IgD-negative memory B cell (primary cell): ENCODE measurements at regions not wholly inside any gene's neighbourhood (a gene's known extent, or its start where the extent isn't known, plus 50 kb on each side); places are given as distances from the start of the nearest gene placed in this dataset.

Source experiments
- H3K27ac Mint-ChIP-seq, 3 donors: one replicate each; pipeline ENCODE4 v1.8.0; 2020 to 2022; ENCODE audit warnings: mild to moderate bottlenecking in 3 of 3, mixed read lengths in 3 of 3, moderate library complexity in 1 of 3
- H3K27me3 Mint-ChIP-seq: one replicate; pipeline ENCODE4 v1.8.0; 2021; ENCODE audit warnings: mixed read lengths
- H3K36me3 Mint-ChIP-seq: one replicate; pipeline ENCODE4 v1.8.0; 2020; ENCODE audit warnings: mild to moderate bottlenecking, mixed read lengths
- H3K4me1 Mint-ChIP-seq, 3 donors: one replicate each; pipeline ENCODE4 v1.8.0; 2020 to 2022; ENCODE audit warnings: mixed read lengths in 3 of 3, mild to moderate bottlenecking in 1 of 3
- H3K4me3 Mint-ChIP-seq, 4 donors: one replicate each; pipeline ENCODE4 v1.8.0; 2020 to 2022; ENCODE audit warnings: mild to moderate bottlenecking in 4 of 4, mixed read lengths in 4 of 4, moderate library complexity in 3 of 4
- H3K9me3 Mint-ChIP-seq, 3 donors: one replicate each; pipeline ENCODE4 v1.8.0; 2020 to 2021; ENCODE audit warnings: mixed read lengths in 3 of 3, mild to moderate bottlenecking in 1 of 3

- Mint-ChIP-seq H3K4me1 (peaks cover 0 to 2% (median 0%) of the 10 kb centered on the region in 3 donors), H3K36me3 (no peaks in the 10 kb centered on the region), H3K4me3 (no peak overlapping the region), H3K27me3 (peaks cover 4% of the 10 kb centered on the region), H3K27ac (no peak overlapping the region), H3K9me3 (no peaks in the 10 kb centered on the region)
Observed at GRCh38 chr1:209309198-209309597, 274.3 kb upstream of the CAMK1G start.

GRCh38 chr1:209311770-209312169, 271.7 kb upstream of the CAMK1G start:
- Mint-ChIP-seq H3K4me1 (no peaks in the 10 kb centered on the region), H3K9me3 (no peaks in the 10 kb centered on the region), H3K27me3 (no peaks in the 10 kb centered on the region), H3K4me3 (no peak overlapping the region), H3K36me3 (no peaks in the 10 kb centered on the region), H3K27ac (no peak overlapping the region)

GRCh38 chr1:209316929-209317328, 266.6 kb upstream of the CAMK1G start:
- Mint-ChIP-seq H3K27me3 (peaks cover 2% of the 10 kb centered on the region), H3K4me3 (no peak overlapping the region), H3K4me1 (no peaks in the 10 kb centered on the region), H3K27ac (no peak overlapping the region), H3K36me3 (no peaks in the 10 kb centered on the region), H3K9me3 (no peaks in the 10 kb centered on the region)

DNA sequence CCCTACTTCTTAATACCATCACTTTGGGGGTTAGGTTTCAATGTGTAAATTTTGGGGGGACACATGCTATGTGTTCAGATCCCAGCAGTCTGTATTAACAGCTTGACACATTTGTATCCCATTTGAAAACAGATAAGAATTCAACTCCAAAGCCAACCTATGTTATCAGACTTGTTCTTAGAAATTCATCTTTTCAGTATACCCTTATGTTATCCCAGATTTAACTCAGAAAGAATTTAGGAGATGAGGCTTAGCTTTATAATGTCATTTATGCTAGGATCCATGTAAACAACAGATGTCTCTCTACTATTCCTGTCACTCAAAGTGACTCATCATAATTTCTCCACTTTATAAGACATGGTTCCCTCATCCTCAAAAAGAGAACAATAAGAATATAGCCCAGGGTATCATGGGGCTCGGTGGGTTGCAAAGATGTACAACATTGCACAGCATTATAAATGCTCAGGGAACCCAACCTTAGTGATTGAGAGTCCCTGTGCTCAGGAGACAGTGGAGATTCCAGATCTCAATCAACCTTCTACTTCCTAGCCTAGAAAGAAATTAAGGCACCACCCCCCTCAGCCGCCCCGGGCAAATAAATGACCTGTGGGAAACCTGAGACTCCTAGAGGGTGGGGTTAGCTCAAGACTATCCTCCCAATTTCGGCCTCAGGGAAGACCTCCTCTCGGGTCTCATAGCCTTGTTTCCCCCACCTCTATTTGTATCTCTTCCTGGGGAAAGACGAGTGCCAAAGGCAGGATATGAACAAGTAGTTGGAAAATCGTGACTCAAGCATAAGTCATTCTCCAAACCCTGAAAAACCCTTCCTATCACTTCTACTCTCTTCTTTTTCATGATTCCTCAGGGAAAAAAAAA, 265.1 kb upstream of the CAMK1G start:
- no peaks in the 10 kb centered on the region for H3K36me3 Mint-ChIP-seq
- no peak overlapping the region for H3K4me3 Mint-ChIP-seq
- H3K27ac Mint-ChIP-seq = no peak overlapping the region
- H3K27me3 Mint-ChIP-seq = peaks cover 2% of the 10 kb centered on the region
- H3K9me3 Mint-ChIP-seq = no peaks in the 10 kb centered on the region
- no peaks in the 10 kb centered on the region for H3K4me1 Mint-ChIP-seq

DNA sequence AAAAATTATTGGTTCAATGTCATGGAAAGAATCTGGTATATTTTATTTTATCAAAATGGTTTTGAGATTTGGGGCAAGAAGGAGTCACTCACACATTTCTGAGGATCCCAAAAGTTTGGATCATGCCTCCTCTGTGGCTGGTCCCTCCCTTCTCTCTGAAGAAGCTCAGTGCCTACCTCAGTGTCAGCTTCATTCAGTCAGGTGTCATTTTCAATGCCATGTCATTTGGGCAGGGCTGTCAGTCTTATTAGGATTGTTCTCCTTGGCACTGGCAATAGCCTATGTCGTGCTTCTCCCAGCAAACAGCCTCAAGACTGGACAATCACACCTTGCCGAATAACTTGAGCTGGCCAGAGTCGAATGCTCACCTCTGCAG, 264.5 kb upstream of the CAMK1G start:
- H3K36me3 Mint-ChIP-seq = no peaks in the 10 kb centered on the region
- H3K4me3 Mint-ChIP-seq = peak overlapping the region in 1 of 4 donors; percentile 51
- no peaks in the 10 kb centered on the region for H3K4me1 Mint-ChIP-seq
- no peak overlapping the region for H3K27ac Mint-ChIP-seq
- no peaks in the 10 kb centered on the region for H3K9me3 Mint-ChIP-seq
- H3K27me3 Mint-ChIP-seq = peaks cover 2% of the 10 kb centered on the region

DNA sequence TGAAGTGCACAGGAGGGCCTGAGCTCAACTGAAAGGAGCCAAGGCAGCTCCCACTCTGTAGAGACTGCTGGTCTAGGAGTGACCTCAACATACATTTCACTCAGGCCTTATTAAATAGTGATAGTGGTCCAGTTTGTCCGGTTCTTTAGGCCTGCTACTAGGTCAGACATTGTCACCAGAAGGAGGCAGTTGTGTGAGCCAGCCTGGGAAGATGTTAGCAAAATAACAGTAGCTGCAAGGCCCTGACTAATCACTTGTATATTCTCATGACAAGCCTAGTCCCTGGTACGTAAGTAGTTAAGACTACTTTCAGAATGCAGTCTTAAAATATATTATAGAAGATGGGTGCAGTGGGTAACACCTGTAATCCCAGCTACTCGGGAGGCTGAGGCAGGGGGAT, 264.0 kb upstream of the CAMK1G start:
- peaks cover 4% of the 10 kb centered on the region for H3K27me3 Mint-ChIP-seq
- no peaks in the 10 kb centered on the region for H3K4me1 Mint-ChIP-seq
- H3K36me3 Mint-ChIP-seq = no peaks in the 10 kb centered on the region
- no peak overlapping the region for H3K4me3 Mint-ChIP-seq
- H3K27ac Mint-ChIP-seq = no peak overlapping the region
- H3K9me3 Mint-ChIP-seq = no peaks in the 10 kb centered on the region

- Mint-ChIP-seq H3K4me3 (no peak overlapping the region), H3K36me3 (no peaks in the 10 kb centered on the region), H3K4me1 (no peaks in the 10 kb centered on the region), H3K27me3 (peaks cover 4% of the 10 kb centered on the region), H3K9me3 (peaks cover 0 to 4% (median 2%) of the 10 kb centered on the region in 3 donors), H3K27ac (no peak overlapping the region)
Observed at GRCh38 chr1:209323743-209324142, 259.8 kb upstream of the CAMK1G start.

- Mint-ChIP-seq H3K36me3 (no peaks in the 10 kb centered on the region), H3K4me3 (no peak overlapping the region), H3K9me3 (peaks cover 0 to 4% (median 2%) of the 10 kb centered on the region in 3 donors), H3K4me1 (no peaks in the 10 kb centered on the region), H3K27me3 (peaks cover 4% of the 10 kb centered on the region), H3K27ac (no peak overlapping the region)
Observed at GRCh38 chr1:209324901-209325871, 258.3 kb upstream of the CAMK1G start.

- H3K4me3 Mint-ChIP-seq = no peak overlapping the region
- no peak overlapping the region for H3K27ac Mint-ChIP-seq
- H3K4me1 Mint-ChIP-seq = no peaks in the 10 kb centered on the region
- peaks cover 0 to 4% (median 2%) of the 10 kb centered on the region in 3 donors for H3K9me3 Mint-ChIP-seq
- H3K27me3 Mint-ChIP-seq = peaks cover 4% of the 10 kb centered on the region
- H3K36me3 Mint-ChIP-seq = no peaks in the 10 kb centered on the region
Observed at GRCh38 chr1:209326076-209326475, 257.4 kb upstream of the CAMK1G start.

GRCh38 chr1:209326831-209327230, 256.7 kb upstream of the CAMK1G start:
- H3K27me3 Mint-ChIP-seq = peaks cover 4% of the 10 kb centered on the region
- H3K36me3 Mint-ChIP-seq = no peaks in the 10 kb centered on the region
- H3K4me3 Mint-ChIP-seq = no peak overlapping the region
- no peaks in the 10 kb centered on the region for H3K4me1 Mint-ChIP-seq
- H3K27ac Mint-ChIP-seq = no peak overlapping the region
- peaks cover 0 to 4% (median 2%) of the 10 kb centered on the region in 3 donors for H3K9me3 Mint-ChIP-seq

DNA sequence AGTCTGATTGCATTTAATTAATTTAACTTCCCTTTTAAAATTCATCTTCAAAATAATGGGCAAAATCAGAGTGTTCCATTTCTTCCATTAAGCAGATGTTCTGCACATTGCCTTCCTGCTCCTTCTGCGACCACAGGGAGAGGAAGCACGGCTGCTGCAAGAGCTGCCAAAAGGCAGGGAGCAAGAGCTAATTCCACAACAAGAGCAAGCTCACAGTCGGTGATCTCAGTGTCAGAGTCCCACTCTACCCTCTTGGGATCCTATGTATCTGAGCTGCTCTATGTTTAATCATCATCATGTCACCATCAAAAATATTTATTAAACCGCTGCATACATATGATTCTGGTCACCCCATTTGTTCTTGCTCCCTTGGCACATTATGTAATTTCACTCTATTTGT, 255.3 kb upstream of the CAMK1G start:
- Mint-ChIP-seq H3K27ac (no peak overlapping the region), H3K36me3 (no peaks in the 10 kb centered on the region), H3K4me3 (no peak overlapping the region), H3K9me3 (peaks cover 0 to 5% (median 4%) of the 10 kb centered on the region in 3 donors), H3K4me1 (no peaks in the 10 kb centered on the region), H3K27me3 (peaks cover 6% of the 10 kb centered on the region)

- Mint-ChIP-seq H3K27me3 (peaks cover 5% of the 10 kb centered on the region), H3K36me3 (no peaks in the 10 kb centered on the region), H3K9me3 (peaks cover 0 to 3% (median 0%) of the 10 kb centered on the region in 3 donors), H3K4me3 (no peak overlapping the region), H3K4me1 (no peaks in the 10 kb centered on the region), H3K27ac (no peak overlapping the region)
Observed at GRCh38 chr1:209335178-209335577, 248.3 kb upstream of the CAMK1G start.

DNA sequence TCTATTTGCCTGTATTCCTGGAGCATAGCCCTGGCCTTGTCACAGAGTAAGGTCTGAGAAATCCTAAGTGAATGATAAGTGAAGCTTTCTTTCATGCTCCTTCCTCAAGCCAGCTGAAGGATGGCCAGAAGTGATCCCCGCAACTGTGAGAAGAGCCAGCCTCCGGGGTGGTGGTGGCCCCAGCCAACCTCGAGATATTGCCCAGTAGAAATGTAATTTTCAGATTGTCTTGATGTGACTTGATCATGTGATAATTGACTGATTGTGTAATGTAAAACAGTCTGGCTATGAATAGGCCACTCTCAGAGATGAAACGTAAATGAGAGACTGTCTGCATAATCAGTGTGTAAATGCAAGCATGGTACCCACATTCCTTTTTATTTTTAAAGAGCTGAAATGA, 242.4 kb upstream of the CAMK1G start:
- Mint-ChIP-seq H3K4me1 (peaks cover 0 to 1% (median 0%) of the 10 kb centered on the region in 3 donors), H3K27me3 (no peaks in the 10 kb centered on the region), H3K27ac (no peak overlapping the region), H3K4me3 (no peak overlapping the region), H3K36me3 (no peaks in the 10 kb centered on the region), H3K9me3 (peaks cover 0 to 3% (median 0%) of the 10 kb centered on the region in 3 donors)

GRCh38 chr1:209341673-209342420, 241.7 kb upstream of the CAMK1G start:
- Mint-ChIP-seq H3K36me3 (no peaks in the 10 kb centered on the region), H3K4me3 (no peak overlapping the region), H3K27ac (no peak overlapping the region), H3K9me3 (peaks cover 0 to 3% (median 0%) of the 10 kb centered on the region in 3 donors), H3K27me3 (no peaks in the 10 kb centered on the region), H3K4me1 (peaks cover 0 to 1% (median 0%) of the 10 kb centered on the region in 3 donors)
